HG03095 (cell line): ENCODE measurements at regions not wholly inside any gene's neighbourhood (a gene's known extent, or its start where the extent isn't known, plus 50 kb on each side); places are given as distances from the start of the nearest gene placed in this dataset.
"Not testable (repeated sequence)": the region's sequence is repeated elsewhere in the genome, so short reads cannot be mapped to it uniquely, and the experiment has no call there.

Source experiments
- ATAC-seq: cut with Tn5 transposase; IDR thresholded peaks from one replicate; pipeline ENCODE4 v1.9.1; 2021; ENCODE audit warnings: moderate library complexity; ENCODE audit not compliant: unreplicated experiment

- no peak for ATAC-seq
These were observed 593.7 kb upstream of the LUZP2 start for GRCh38 chr11:23903044-23903704.

- no peak for ATAC-seq
These were observed 577.4 kb upstream of the LUZP2 start for GRCh38 chr11:23919455-23919854.

- ATAC-seq: no peak
These were observed 573.5 kb upstream of the LUZP2 start for GRCh38 chr11:23923357-23923756.

- no peak for ATAC-seq
These were observed 572.6 kb upstream of the LUZP2 start for GRCh38 chr11:23924226-23924625.

- no peak for ATAC-seq
These were observed 565.4 kb upstream of the LUZP2 start for GRCh38 chr11:23931443-23931842.

- ATAC-seq: no peak
These were observed 564.4 kb upstream of the LUZP2 start for GRCh38 chr11:23932485-23932898.

GRCh38 chr11:23933721-23934120 lies 563.1 kb upstream of the LUZP2 start:
- ATAC-seq: no peak

GRCh38 chr11:23934671-23935270 lies 562.1 kb upstream of the LUZP2 start:
- not testable (repeated sequence) for ATAC-seq

- ATAC-seq: not testable (repeated sequence)
These were observed 554.6 kb upstream of the LUZP2 start for GRCh38 chr11:23942117-23942815.

GRCh38 chr11:23944923-23945322 lies 551.9 kb upstream of the LUZP2 start:
- ATAC-seq: no peak

- ATAC-seq: no peak
These were observed 549.0 kb upstream of the LUZP2 start for GRCh38 chr11:23947883-23948282.

GRCh38 chr11:23948851-23949250 lies 548.0 kb upstream of the LUZP2 start:
- no peak for ATAC-seq

- no peak for ATAC-seq
These were observed 542.7 kb upstream of the LUZP2 start for GRCh38 chr11:23953951-23954710.

- ATAC-seq: no peak
These were observed 542.1 kb upstream of the LUZP2 start for GRCh38 chr11:23954730-23955129.

GRCh38 chr11:23956586-23956985 lies 540.3 kb upstream of the LUZP2 start:
- ATAC-seq: no peak

GRCh38 chr11:23957314-23957713 lies 539.5 kb upstream of the LUZP2 start:
- ATAC-seq: no peak

GRCh38 chr11:23959462-23959861 lies 537.4 kb upstream of the LUZP2 start:
- ATAC-seq: no peak

- ATAC-seq: no peak
These were observed 535.1 kb upstream of the LUZP2 start for GRCh38 chr11:23961503-23962338.

- ATAC-seq: no peak
These were observed 523.6 kb upstream of the LUZP2 start for GRCh38 chr11:23973244-23973643.

GRCh38 chr11:23974051-23974450 lies 522.8 kb upstream of the LUZP2 start:
- no peak for ATAC-seq

- no peak for ATAC-seq
These were observed 522.3 kb upstream of the LUZP2 start for GRCh38 chr11:23974601-23975000.
